Activated B cell treated with CpG ODN at 0.5 μM for 24 hours (primary cell): ENCODE measurements at regions not wholly inside any gene's neighbourhood (a gene's known extent, or its start where the extent isn't known, plus 50 kb on each side); places are given as distances from the start of the nearest gene placed in this dataset.

Experiments used
- ATAC-seq: fragments of 200-7000 bp; cut with Tn5 transposase; one replicate; pipeline ENCODE4 v1.10.0; 2021; ENCODE audit warnings: low read depth, mild to moderate bottlenecking, moderate library complexity
- CTCF ChIA-PET: fragments of 350-600 bp; sonication (Branson Sonifier 250); formaldehyde crosslinking; loops from one replicate; lab custom pipeline; 2021; ENCODE audit warnings: antibody characterized with exemption; lab: Charles Lee
- POLR2A ChIA-PET: fragments of 350-600 bp; sonication (Branson Sonifier 250); formaldehyde crosslinking; loops from one replicate; lab custom pipeline; 2021; ENCODE audit warnings: antibody characterized with exemption; lab: Charles Lee
- DNase-seq: peaks from one replicate; pipeline ENCODE4 v3.0.0; 2022
- H3K27ac Mint-ChIP-seq: one replicate; pipeline ENCODE4 v1.8.0; 2020; ENCODE audit warnings: mixed read lengths
- H3K27me3 Mint-ChIP-seq: one replicate; pipeline ENCODE4 v1.8.0; 2021; ENCODE audit warnings: mixed read lengths
- H3K36me3 Mint-ChIP-seq: one replicate; pipeline ENCODE4 v1.8.0; 2021; ENCODE audit warnings: low read depth, mixed read lengths
- H3K4me1 Mint-ChIP-seq: one replicate; pipeline ENCODE4 v1.8.0; 2021; ENCODE audit warnings: mixed read lengths
- H3K4me3 Mint-ChIP-seq: one replicate; pipeline ENCODE4 v1.8.0; 2020; ENCODE audit warnings: mild to moderate bottlenecking, mixed read lengths
- H3K9me3 Mint-ChIP-seq: one replicate; pipeline ENCODE4 v1.8.0; 2020; ENCODE audit warnings: mixed read lengths
- CTCF ChIP-seq: fragments of 200-600 bp; IDR thresholded peaks from one replicate; pipeline ENCODE4 v1.8.0; 2022; ENCODE audit warnings: antibody characterized with exemption, mild to moderate bottlenecking
- intact Hi-C: fragments of 100-400 bp; cut with micrococcal nuclease; formaldehyde crosslinking; loops from one replicate; pipeline ENCODE4 v1.15.1; 2024

- H3K27me3 Mint-ChIP-seq = peaks cover 2% of the 10 kb centered on the region
- POLR2A ChIA-PET = no interaction called here
- no peak overlapping the region for H3K27ac Mint-ChIP-seq
- no peaks in the 10 kb centered on the region for H3K9me3 Mint-ChIP-seq
- DNase-seq (no peak), ATAC-seq (no peak)
- no peaks in the 10 kb centered on the region for H3K4me1 Mint-ChIP-seq
- H3K36me3 Mint-ChIP-seq = no peaks in the 10 kb centered on the region
- CTCF ChIA-PET = no interaction called here
- intact Hi-C loops = no loop called here
- H3K4me3 Mint-ChIP-seq = no peak overlapping the region
- no peak for TF ChIP-seq CTCF
Observed at GRCh38 chr4:163969291-163969690, 474.8 kb downstream of the TMA16 start.

GRCh38 chr4:163976588-163976987, 482.1 kb downstream of the TMA16 start:
- Mint-ChIP-seq H3K36me3 (no peaks in the 10 kb centered on the region), H3K4me1 (no peaks in the 10 kb centered on the region), H3K27me3 (peaks cover 2% of the 10 kb centered on the region), H3K9me3 (no peaks in the 10 kb centered on the region), H3K4me3 (no peak overlapping the region), H3K27ac (no peak overlapping the region)
- intact Hi-C loops = no loop called here
- TF ChIP-seq CTCF = no peak
- DNase-seq = no peak
- ATAC-seq = no peak
- ChIA-PET POLR2A (no interaction called here), CTCF (no interaction called here)

DNA sequence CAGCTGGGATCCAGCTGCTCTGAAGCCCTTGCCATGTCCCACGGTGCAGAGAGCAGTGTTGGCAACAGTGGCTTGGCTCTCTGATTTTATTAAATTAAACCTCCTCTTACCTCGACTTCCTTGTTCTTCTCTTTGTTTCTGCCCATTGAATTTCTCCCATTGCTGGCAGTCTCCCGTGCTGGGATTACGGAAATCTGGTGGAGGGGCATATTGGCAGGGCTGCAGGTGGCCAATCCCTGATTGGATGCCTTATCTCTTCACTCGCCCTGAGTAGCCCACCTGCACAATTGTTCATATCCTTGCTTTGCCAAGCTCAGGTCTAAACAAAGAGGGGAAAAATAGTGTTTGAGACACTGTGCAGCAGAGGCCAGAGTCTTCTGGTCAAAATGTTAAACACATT, 493.9 kb downstream of the TMA16 start:
- ATAC-seq = no peak
- Mint-ChIP-seq H3K9me3 (no peaks in the 10 kb centered on the region), H3K4me1 (no peaks in the 10 kb centered on the region), H3K27me3 (peaks cover 3% of the 10 kb centered on the region), H3K36me3 (no peaks in the 10 kb centered on the region), H3K27ac (no peak overlapping the region), H3K4me3 (no peak overlapping the region)
- no peak for DNase-seq
- TF ChIP-seq CTCF = no peak
- ChIA-PET POLR2A (no interaction called here), CTCF (no interaction called here)
- intact Hi-C loops = no loop called here

DNA sequence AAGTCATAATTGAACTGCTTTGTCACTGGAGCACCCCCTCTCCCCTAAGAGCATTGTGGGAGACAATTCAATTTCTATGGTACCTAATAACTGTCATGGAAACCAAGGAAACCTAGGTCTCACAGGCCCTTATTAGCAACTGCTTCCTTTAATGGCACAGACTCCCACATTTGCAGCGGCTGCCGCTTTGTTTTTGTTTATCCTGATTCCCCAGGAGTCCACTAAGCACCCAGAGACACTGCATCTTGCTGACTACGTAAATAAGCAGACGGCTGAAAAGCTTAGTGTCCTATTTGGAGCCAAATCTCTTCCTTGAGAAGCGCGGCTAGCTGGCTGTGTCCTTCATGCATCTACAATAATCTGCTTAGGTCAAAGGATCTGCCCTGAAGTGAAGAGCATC, 494.4 kb downstream of the TMA16 start:
- POLR2A ChIA-PET = no interaction called here
- Mint-ChIP-seq H3K4me3 (no peak overlapping the region), H3K27me3 (peaks cover 3% of the 10 kb centered on the region), H3K4me1 (no peaks in the 10 kb centered on the region), H3K9me3 (no peaks in the 10 kb centered on the region), H3K27ac (no peak overlapping the region), H3K36me3 (no peaks in the 10 kb centered on the region)
- DNase-seq = no peak
- intact Hi-C loops = no loop called here
- CTCF ChIA-PET = no interaction called here
- no peak for ATAC-seq
- no peak for TF ChIP-seq CTCF

GRCh38 chr4:163991298-163991865, 496.9 kb downstream of the TMA16 start:
- H3K9me3 Mint-ChIP-seq = no peaks in the 10 kb centered on the region
- ATAC-seq (no peak), DNase-seq (no peak)
- no peaks in the 10 kb centered on the region for H3K36me3 Mint-ChIP-seq
- ChIA-PET POLR2A (interaction anchor here (0.6 kb wide), 1 partner anchor 506 kb away, joined by 4 read pairs; no protein-coding TSS in a partner anchor), CTCF (no interaction called here)
- H3K27me3 Mint-ChIP-seq = peaks cover 3% of the 10 kb centered on the region
- H3K4me3 Mint-ChIP-seq = no peak overlapping the region
- no peak for TF ChIP-seq CTCF
- H3K4me1 Mint-ChIP-seq = no peaks in the 10 kb centered on the region
- no peak overlapping the region for H3K27ac Mint-ChIP-seq
- intact Hi-C loops = no loop called here
